Neural cell (in vitro differentiated cells): ENCODE measurements at regions not wholly inside any gene's neighbourhood (a gene's known extent, or its start where the extent isn't known, plus 50 kb on each side); places are given as distances from the start of the nearest gene placed in this dataset.
"Not testable (repeated sequence)": the region's sequence is repeated elsewhere in the genome, so short reads cannot be mapped to it uniquely, and the experiment has no call there.

Source experiments
- H2AFZ ChIP-seq: fragments of 200-600, 300-800 bp; sonication (generic), shearing (Covaris generic); 2 replicates; pipeline ENCODE4 v1.6.0; 2014; ENCODE audit warnings: low read depth, mild to moderate bottlenecking, antibody characterized with exemption, low read length, moderate library complexity
- H3F3A ChIP-seq: fragments of 200-600 bp; shearing (Covaris generic); 2 replicates; pipeline ENCODE4 v1.6.1; 2016; ENCODE audit warnings: mild to moderate bottlenecking, moderate library complexity, mixed read lengths, antibody characterized with exemption, low read length; ENCODE audit not compliant: insufficient read depth, poor library complexity, severe bottlenecking
- H3K27ac ChIP-seq: fragments of 200-600, 300-800 bp; sonication (generic), shearing (Covaris generic); 2 replicates; pipeline ENCODE4 v1.5.1; 2014; ENCODE audit warnings: mild to moderate bottlenecking, low read length, moderate library complexity
- H3K27me3 ChIP-seq: fragments of 300-800, 200-600 bp; sonication (generic), shearing (Covaris generic); 2 replicates; pipeline ENCODE4 v1.6.0; 2014; ENCODE audit warnings: mild to moderate bottlenecking, low read depth, low read length, moderate library complexity; ENCODE audit not compliant: insufficient read depth
- H3K36me3 ChIP-seq: fragments of 300-800, 200-600 bp; sonication (generic), shearing (Covaris generic); 2 replicates; pipeline ENCODE4 v1.5.1; 2014; ENCODE audit warnings: mild to moderate bottlenecking, antibody characterized with exemption, low read length, moderate library complexity; ENCODE audit not compliant: insufficient read depth
- H3K4me2 ChIP-seq: fragments of 300-800, 200-600 bp; sonication (generic), shearing (Covaris generic); 2 replicates; pipeline ENCODE4 v1.6.0; 2014; ENCODE audit warnings: mild to moderate bottlenecking, low read length
- H3K4me3 ChIP-seq: fragments of 300-800, 200-600 bp; sonication (generic), shearing (Covaris generic); 2 replicates; pipeline ENCODE4 v1.5.1; 2014; ENCODE audit warnings: mild to moderate bottlenecking, low read length, moderate library complexity
- H3K79me2 ChIP-seq: fragments of 200-600 bp; shearing (Covaris generic); replicated peaks from 2 replicates; pipeline ENCODE4 v1.6.0; 2014; ENCODE audit warnings: mild to moderate bottlenecking, low read length, moderate library complexity; ENCODE audit not compliant: insufficient read depth
- H3K9ac ChIP-seq: fragments of 300-800, 200-600 bp; sonication (generic), shearing (Covaris generic); 2 replicates; pipeline ENCODE4 v1.6.1; 2016; ENCODE audit warnings: mild to moderate bottlenecking, low read length, mixed read lengths
- H3K9me2 ChIP-seq: fragments of 200-600 bp; shearing (Covaris generic); 2 replicates; pipeline ENCODE4 v1.6.1; 2016; ENCODE audit warnings: mild to moderate bottlenecking, low read length, mixed read lengths; ENCODE audit not compliant: insufficient read depth
- H3K9me3 ChIP-seq: fragments of 200-600, 300-800 bp; sonication (generic), shearing (Covaris generic); 2 replicates; pipeline ENCODE4 v1.6.1; 2016; ENCODE audit warnings: mild to moderate bottlenecking, mixed run types, low read length, moderate library complexity, mixed read lengths
- H4K20me1 ChIP-seq: fragments of 200-600 bp; shearing (Covaris generic); 2 replicates; pipeline ENCODE4 v1.6.1; 2016; ENCODE audit warnings: mild to moderate bottlenecking, mixed run types; ENCODE audit not compliant: insufficient read depth
- CTCF ChIP-seq: fragments of 450-650 bp; IDR thresholded peaks from 2 replicates; pipeline ENCODE4 v1.5.1; 2014; ENCODE audit warnings: antibody characterized with exemption, mild to moderate bottlenecking, moderate library complexity; ENCODE audit not compliant: poor library complexity, severe bottlenecking
- EP300 ChIP-seq: fragments of 450-650 bp; conservative IDR thresholded peaks from 2 replicates; pipeline ENCODE4 v1.6.1; 2014; ENCODE audit warnings: antibody characterized with exemption, mild to moderate bottlenecking, moderate library complexity; ENCODE audit not compliant: poor library complexity, severe bottlenecking
- EZH2 ChIP-seq: fragments of 200-600, 300-800 bp; shearing (Covaris generic), sonication (generic); IDR thresholded peaks from 2 replicates; pipeline ENCODE4 v1.6.1; 2014; ENCODE audit warnings: antibody characterized with exemption, low read length, borderline replicate concordance, mild to moderate bottlenecking; ENCODE audit not compliant: insufficient read depth, poor library complexity, severe bottlenecking
- MXI1 ChIP-seq: fragments of 450-650 bp; conservative IDR thresholded peaks from 2 replicates; pipeline ENCODE4 v1.6.1; 2014; ENCODE audit warnings: antibody characterized with exemption, mild to moderate bottlenecking; ENCODE audit not compliant: poor library complexity, severe bottlenecking
- POLR2AphosphoS5 ChIP-seq: IDR thresholded peaks from 2 replicates; pipeline ENCODE4 v1.6.1; 2012
- RAD21 ChIP-seq: fragments of 450-650 bp; conservative IDR thresholded peaks from 2 replicates; pipeline ENCODE4 v1.6.1; 2014; ENCODE audit warnings: antibody characterized with exemption, mild to moderate bottlenecking, moderate library complexity
- SMC3 ChIP-seq: fragments of 450-650 bp; conservative IDR thresholded peaks from 2 replicates; pipeline ENCODE4 v1.6.1; 2014; ENCODE audit warnings: antibody characterized with exemption, mild to moderate bottlenecking, moderate library complexity; ENCODE audit not compliant: poor library complexity
- TAF1 ChIP-seq: IDR thresholded peaks from 2 replicates; pipeline ENCODE4 v1.6.1; 2012; ENCODE audit warnings: low read depth
- TF ChIP-seq, protein P1 (sequence below): IDR thresholded peaks from 2 replicates; pipeline ENCODE4 v1.6.1; 2012; ENCODE audit warnings: borderline replicate concordance

DNA sequence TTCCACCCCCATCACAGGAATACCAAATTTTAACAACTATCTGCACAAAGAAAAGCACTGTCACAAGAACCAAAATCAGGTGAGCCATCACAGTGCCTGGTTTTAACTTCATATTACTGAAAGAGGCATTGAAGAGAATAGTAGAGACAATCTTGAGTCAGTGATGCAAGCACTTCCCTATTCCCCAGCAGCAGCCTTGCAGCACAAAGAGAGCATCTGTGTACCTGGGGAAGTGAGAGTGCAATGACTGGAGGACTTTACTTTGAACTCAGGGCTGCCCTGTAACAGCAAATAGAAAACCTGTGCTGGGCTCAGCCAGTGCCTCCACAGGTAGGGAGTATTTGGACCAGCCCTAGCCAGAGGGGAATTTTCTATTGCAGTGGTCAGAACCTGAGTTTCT, 361.8 kb downstream of the TEX13C start:
- H3K27ac ChIP-seq, result no peak overlapping the region
- H3K9me3 ChIP-seq, result no peaks in the 10 kb centered on the region
- H3K4me3 ChIP-seq, result no peak overlapping the region
- H2AFZ ChIP-seq, result no peak overlapping the region
- no peaks in the 10 kb centered on the region for H3K9me2 ChIP-seq
- TF ChIP-seq EP300, result no peak
- no peak for TF ChIP-seq EZH2
- no peak for TF ChIP-seq RAD21
- no peak for TF ChIP-seq POLR2AphosphoS5
- TF ChIP-seq CTCF, result no peak
- no peak for TF ChIP-seq MXI1
- no peak for TF ChIP-seq TAF1
- TF ChIP-seq, protein P1, sequence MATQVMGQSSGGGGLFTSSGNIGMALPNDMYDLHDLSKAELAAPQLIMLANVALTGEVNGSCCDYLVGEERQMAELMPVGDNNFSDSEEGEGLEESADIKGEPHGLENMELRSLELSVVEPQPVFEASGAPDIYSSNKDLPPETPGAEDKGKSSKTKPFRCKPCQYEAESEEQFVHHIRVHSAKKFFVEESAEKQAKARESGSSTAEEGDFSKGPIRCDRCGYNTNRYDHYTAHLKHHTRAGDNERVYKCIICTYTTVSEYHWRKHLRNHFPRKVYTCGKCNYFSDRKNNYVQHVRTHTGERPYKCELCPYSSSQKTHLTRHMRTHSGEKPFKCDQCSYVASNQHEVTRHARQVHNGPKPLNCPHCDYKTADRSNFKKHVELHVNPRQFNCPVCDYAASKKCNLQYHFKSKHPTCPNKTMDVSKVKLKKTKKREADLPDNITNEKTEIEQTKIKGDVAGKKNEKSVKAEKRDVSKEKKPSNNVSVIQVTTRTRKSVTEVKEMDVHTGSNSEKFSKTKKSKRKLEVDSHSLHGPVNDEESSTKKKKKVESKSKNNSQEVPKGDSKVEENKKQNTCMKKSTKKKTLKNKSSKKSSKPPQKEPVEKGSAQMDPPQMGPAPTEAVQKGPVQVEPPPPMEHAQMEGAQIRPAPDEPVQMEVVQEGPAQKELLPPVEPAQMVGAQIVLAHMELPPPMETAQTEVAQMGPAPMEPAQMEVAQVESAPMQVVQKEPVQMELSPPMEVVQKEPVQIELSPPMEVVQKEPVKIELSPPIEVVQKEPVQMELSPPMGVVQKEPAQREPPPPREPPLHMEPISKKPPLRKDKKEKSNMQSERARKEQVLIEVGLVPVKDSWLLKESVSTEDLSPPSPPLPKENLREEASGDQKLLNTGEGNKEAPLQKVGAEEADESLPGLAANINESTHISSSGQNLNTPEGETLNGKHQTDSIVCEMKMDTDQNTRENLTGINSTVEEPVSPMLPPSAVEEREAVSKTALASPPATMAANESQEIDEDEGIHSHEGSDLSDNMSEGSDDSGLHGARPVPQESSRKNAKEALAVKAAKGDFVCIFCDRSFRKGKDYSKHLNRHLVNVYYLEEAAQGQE, result no peak
- no peak for TF ChIP-seq SMC3
- H3K79me2 ChIP-seq, result no peaks in the 10 kb centered on the region
- H3K4me2 ChIP-seq, result no peak overlapping the region
- no peak overlapping the region for H3K9ac ChIP-seq
- no peaks in the 10 kb centered on the region for H3K36me3 ChIP-seq
- H3K27me3 ChIP-seq, result no peaks in the 10 kb centered on the region
- no peaks in the 10 kb centered on the region for H3F3A ChIP-seq
- H4K20me1 ChIP-seq, result no peaks in the 10 kb centered on the region

DNA sequence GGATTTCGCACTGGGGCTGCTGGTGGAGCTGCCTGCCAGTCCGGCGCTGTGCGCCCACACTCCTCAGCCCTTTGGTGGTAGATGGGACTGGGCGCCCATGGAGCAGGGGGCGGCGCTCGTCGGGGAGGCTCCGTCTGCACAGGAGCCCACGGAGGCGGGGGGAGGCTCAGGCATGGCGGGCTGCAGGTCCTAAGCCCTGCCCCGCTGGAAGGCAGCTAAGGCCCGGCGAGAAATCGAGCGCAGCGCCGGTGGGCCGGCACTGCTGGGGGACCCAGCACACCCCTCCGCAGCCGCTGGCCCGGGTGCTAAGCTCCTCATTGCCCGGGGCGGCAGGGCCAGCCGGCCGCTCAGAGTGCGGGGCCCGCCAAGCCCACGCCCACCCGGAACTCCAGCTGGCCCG, 370.9 kb downstream of the TEX13C start:
- H3K27ac ChIP-seq, H3K9ac ChIP-seq, H2AFZ ChIP-seq, H3K36me3 ChIP-seq, H3K4me3 ChIP-seq, H3K27me3 ChIP-seq, H4K20me1 ChIP-seq, H3K79me2 ChIP-seq, H3K9me2 ChIP-seq, H3F3A ChIP-seq, H3K4me2 ChIP-seq, H3K9me3 ChIP-seq: not testable (repeated sequence)

GRCh38 chrX:125694171-125694570, 374.5 kb downstream of the TEX13C start:
- Histone ChIP-seq H3K36me3 (no peaks in the 10 kb centered on the region), H3K27ac (no peak overlapping the region), H3K9ac (no peak overlapping the region), H3K9me2 (no peaks in the 10 kb centered on the region), H2AFZ (no peak overlapping the region), H4K20me1 (no peaks in the 10 kb centered on the region), H3F3A (no peaks in the 10 kb centered on the region), H3K4me2 (no peak overlapping the region), H3K9me3 (no peaks in the 10 kb centered on the region), H3K4me3 (no peak overlapping the region), H3K27me3 (no peaks in the 10 kb centered on the region), H3K79me2 (no peaks in the 10 kb centered on the region)
- TF ChIP-seq CTCF (no peak), MXI1 (no peak), TAF1 (no peak), EP300 (no peak), SMC3 (no peak), POLR2AphosphoS5 (no peak), RAD21 (no peak), EZH2 (no peak)
- TF ChIP-seq, protein P1, result no peak
